Urinary bladder (tissue), 3 donors: ENCODE measurements at regions not wholly inside any gene's neighbourhood (a gene's known extent, or its start where the extent isn't known, plus 50 kb on each side); places are given as distances from the start of the nearest gene placed in this dataset.

ENCODE experiments used
- DNase-seq: peaks from one replicate; pipeline ENCODE4 v3.0.0-alpha.2; 2015; ENCODE audit errors: extremely low spot score
- H3K27ac ChIP-seq: one replicate; pipeline ENCODE4 v1.5.1; 2013; ENCODE audit warnings: low read depth, mild to moderate bottlenecking, moderate library complexity
- H3K36me3 ChIP-seq: one replicate; pipeline ENCODE4 v1.6.1; 2013; ENCODE audit warnings: mild to moderate bottlenecking, moderate library complexity; ENCODE audit not compliant: insufficient read depth
- H3K4me1 ChIP-seq: one replicate; pipeline ENCODE4 v1.6.1; 2013; ENCODE audit warnings: mild to moderate bottlenecking, moderate library complexity; ENCODE audit not compliant: insufficient read depth
- H3K4me3 ChIP-seq: one replicate; pipeline ENCODE4 v1.5.1; 2013; ENCODE audit warnings: low read depth, low read length
- WGBS: extraction: QIAGEN DNeasy Blood & Tissue Kit; methylation state at CpG from one replicate; pipeline ENCODE4 v1.1.7; 2013; 5-methylcytosine and 5-hydroxymethylcytosine counted together
- donor health status: healthy with polysubstance abuse.
- donor health status: healthy.

DNA sequence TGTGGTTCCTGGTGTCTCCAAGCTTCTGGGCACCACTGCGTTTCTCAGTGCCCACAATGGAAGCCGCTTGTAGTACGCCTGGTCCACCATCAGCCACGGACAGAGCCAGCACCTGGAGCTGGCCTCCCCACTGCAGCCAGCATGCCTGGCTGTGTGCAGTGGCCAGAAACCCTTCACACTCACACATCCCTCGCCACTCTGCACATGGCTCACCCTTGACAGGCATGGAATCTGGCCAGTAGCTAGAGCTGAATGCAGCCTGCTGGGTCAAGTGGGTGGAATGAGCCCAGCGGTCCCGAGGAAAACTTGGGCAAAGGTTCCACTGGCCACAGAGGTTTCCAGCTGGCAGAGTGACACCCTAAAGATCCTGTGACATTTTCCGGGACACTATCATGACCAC is 146.0 kb upstream of the ADO start:
- H3K4me3 ChIP-seq, result no peak overlapping the region
- H3K27ac ChIP-seq, result no peak overlapping the region
- DNase-seq, result no peak
- WGBS, result 84% methylated on average over 8 of the region's 8 CpGs
- H3K4me1 ChIP-seq, result no peaks in the 10 kb centered on the region
- no peaks in the 10 kb centered on the region for H3K36me3 ChIP-seq

DNA sequence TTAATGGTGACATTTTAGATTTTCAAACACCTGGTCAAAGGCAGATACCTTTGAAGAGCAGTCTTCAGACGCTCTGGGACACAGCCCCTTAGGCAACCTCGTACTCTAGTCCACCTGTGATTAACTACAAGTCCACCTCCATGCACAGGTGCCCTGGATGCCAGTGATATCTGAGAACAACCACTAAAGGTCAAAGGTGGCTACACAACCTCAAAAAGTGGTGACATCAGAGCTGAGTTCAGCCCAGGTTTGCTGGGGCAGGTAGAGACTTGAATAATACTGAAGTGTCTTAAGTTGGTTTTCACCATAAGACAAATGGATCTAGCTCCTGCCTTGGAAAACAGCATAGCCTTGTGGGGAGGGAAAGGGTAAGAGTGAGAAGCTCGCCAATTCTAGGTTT is 143.4 kb upstream of the ADO start:
- Histone ChIP-seq H3K4me1 (no peaks in the 10 kb centered on the region), H3K27ac (no peak overlapping the region), H3K36me3 (no peaks in the 10 kb centered on the region), H3K4me3 (no peak overlapping the region)
- DNase-seq, result no peak
- 84% methylated on average over 3 of the region's 3 CpGs for WGBS

DNA sequence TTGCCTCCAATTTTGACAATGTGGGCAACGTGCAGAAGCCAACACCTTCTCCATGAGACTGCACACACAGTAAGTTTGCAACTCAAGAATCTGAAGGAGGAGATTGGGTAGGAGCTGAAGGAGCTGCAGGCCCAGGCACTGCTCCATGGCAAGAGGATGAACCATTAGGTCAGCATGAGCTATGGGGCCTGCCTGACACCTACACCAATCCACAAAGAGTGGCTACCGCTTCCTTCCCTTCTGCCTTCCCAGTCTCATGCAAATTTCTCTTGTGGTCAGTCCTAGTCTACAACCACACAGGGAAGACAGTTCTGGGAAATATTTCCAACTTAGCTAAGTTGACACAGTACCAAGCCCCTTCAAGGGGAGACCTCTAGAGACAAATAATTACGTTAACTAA is 142.0 kb upstream of the ADO start:
- no peaks in the 10 kb centered on the region for H3K4me1 ChIP-seq
- no peak overlapping the region for H3K4me3 ChIP-seq
- no peaks in the 10 kb centered on the region for H3K36me3 ChIP-seq
- no peak overlapping the region for H3K27ac ChIP-seq
- DNase-seq, result no peak
- WGBS, result 89% methylated on average over 3 of the region's 3 CpGs

DNA sequence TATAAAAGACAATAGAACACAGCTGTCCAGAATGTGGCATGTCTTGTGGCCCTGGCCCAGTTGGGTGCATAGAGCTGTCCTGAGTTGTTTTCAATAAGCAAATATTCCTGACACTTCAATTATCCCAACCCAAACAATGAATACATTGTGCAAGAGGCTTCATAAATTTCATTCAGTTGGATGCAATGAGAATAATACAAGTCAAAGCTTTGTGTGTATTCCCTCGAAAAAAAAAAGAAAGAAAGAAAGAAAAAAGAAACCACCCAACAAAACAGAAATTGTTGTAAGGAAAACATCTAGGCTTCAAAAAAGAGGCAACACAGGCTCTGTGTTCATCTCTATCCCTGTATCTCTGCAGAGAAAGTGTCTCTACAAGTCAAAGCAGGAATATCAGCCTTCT is 138.7 kb upstream of the ADO start:
- Histone ChIP-seq H3K4me3 (no peak overlapping the region), H3K27ac (no peak overlapping the region), H3K4me1 (no peaks in the 10 kb centered on the region), H3K36me3 (no peaks in the 10 kb centered on the region)
- no peak for DNase-seq
- WGBS, result 67% methylated on average over 1 of the region's 1 CpG

DNA sequence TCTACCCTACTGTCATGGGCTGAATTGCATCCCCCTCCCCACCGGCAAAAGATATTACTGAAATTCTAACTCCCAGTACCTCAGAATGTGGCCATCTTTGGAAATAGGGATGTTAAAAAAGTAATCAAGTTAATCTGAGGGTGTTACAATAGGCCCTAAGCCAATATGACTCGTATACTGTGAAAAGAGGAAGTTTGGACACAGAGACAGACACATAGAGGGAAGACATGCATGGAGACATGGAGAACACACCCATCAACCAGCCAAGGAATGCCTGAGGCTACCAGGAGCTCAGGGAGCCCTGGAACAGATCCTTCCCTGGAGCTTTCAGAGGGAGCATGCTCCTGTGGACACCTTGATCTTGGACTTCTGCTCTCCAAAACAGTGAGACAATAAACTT is 138.2 kb upstream of the ADO start:
- H3K27ac ChIP-seq, result no peak overlapping the region
- H3K4me3 ChIP-seq, result no peak overlapping the region
- H3K36me3 ChIP-seq, result no peaks in the 10 kb centered on the region
- no peak for DNase-seq
- no peaks in the 10 kb centered on the region for H3K4me1 ChIP-seq
- 69% methylated on average over 2 of the region's 2 CpGs for WGBS

DNA sequence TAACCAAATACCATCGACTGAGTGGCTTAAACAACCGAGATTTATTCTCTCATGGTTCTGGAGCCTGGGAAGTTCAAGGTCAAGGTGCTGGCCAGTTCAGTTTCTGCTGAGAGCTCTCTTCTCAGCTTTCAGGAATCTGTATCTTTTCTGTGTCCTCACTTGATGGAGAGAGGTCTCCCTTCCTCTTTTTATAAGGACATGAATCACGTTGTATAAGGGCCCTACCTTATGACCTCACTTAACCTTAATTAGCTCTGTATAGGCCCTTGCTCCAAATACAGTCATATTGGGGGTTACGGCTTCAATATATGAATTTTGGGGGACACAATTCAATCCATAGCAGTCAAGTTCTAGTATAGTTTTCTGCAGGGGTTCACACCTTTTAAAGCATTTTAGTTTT is 135.2 kb upstream of the ADO start:
- Histone ChIP-seq H3K36me3 (no peaks in the 10 kb centered on the region), H3K4me1 (no peaks in the 10 kb centered on the region), H3K4me3 (no peak overlapping the region), H3K27ac (no peak overlapping the region)
- no peak for DNase-seq
- 68% methylated on average over 4 of the region's 4 CpGs for WGBS

DNA sequence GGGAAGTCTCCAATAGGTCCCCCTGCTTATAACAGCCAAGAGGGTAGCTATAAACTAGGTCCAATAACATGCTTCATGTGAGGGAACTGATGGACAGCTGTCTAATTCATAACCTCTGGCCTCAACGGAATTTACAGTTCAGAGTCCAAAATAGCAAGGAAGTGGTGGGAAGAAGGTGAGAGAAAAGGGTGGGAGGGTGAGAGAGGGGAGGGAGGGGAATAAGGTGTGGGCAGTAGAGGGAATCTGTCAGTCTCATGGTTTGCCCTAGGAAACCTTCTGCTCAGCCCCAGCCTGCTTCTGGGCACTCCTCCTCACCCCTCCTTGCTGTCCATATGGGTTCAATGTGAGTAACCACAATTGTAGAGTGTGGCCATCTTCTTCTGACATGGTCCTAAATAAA is 133.4 kb upstream of the ADO start:
- no peak for DNase-seq
- no peak overlapping the region for H3K27ac ChIP-seq
- no peaks in the 10 kb centered on the region for H3K36me3 ChIP-seq
- H3K4me3 ChIP-seq, result no peak overlapping the region
- WGBS, result 68% methylated on average over 1 of the region's 1 CpG
- no peaks in the 10 kb centered on the region for H3K4me1 ChIP-seq

DNA sequence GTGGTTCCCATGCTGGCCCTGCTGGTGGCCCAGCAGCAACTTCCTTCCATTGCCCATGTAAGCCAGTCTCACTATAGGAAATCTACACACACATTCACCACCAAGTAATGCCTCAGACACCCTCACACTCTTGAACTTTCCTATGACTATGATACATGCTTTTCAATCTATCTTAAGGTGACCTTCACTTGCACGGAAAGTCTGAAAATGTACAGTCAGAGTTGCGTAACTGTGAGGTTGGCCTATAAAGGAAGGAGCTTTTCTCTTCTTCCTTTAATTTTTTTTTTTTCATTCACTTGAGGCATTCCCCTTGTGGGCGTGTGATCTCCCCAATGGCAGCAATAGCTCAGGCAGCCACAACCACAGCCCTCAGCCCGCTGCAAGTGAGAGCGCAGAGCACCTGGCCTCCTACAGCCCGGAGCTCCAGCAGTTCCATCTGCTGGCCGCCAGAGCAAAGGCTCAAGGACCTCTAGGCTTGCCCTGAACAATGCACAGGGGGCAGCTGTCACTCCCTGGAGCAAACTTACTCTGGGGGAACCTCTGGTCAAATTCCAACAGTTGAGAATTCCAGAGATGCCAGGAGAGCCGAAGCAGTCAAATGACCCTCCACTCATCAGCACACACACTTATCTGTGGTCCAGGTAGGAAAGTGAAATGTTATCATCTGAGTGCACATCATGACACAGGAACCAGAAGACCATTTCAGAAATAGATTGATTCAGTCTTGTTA is 123.1 kb upstream of the ADO start:
- Histone ChIP-seq H3K36me3 (no peaks in the 10 kb centered on the region), H3K4me1 (no peaks in the 10 kb centered on the region), H3K4me3 (no peak overlapping the region), H3K27ac (no peak overlapping the region)
- DNase-seq, result no peak
- 65% methylated on average over 8 of the region's 8 CpGs for WGBS

DNA sequence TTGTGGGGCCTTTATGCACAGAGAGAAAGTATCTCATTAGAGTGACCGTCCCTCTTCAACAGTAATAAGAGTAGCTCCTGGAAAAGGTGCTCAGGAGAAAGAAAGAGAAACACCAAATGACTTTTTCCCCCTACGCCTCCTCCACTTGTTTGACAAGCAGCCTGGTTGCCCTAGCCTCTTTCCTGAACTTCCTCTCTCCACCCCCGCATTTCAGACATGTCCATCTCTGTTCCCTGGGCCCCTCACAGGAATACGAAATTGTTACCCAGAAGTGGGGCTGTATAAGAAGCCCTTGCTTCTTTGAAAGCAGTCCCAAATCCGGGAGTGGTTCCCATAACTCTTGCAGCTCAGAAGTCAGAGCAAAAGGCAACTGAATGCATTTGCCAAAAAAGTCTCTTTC is 119.6 kb upstream of the ADO start:
- Histone ChIP-seq H3K4me1 (no peaks in the 10 kb centered on the region), H3K27ac (no peak overlapping the region), H3K4me3 (no peak overlapping the region), H3K36me3 (no peaks in the 10 kb centered on the region)
- DNase-seq, result no peak
- WGBS, result 66% methylated on average over 5 of the region's 5 CpGs

DNA sequence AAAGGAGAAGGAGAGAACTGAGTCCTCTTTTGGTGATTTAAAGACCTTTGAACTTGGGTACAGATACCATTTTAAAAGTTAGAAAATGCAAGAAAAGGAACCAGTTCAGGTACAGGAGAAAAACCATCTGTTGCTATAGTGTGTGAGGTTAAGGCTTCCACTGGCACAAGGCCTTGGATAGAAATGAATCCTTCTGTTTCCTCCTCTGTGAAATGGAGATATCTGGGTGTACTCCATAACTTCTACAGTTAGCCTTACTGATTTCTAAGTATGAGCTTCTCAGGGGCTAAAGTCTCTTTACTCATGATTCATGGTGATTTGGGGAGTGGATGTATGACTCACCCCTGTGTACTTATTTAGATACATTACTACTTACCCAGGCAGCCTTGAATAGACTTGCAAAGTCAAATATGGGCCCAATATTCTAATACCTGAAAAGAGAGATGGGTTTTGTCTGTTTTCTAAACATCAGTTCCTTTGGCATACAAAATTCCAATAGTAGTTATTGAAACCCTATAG is 117.2 kb upstream of the ADO start:
- Histone ChIP-seq H3K4me1 (no peaks in the 10 kb centered on the region), H3K4me3 (no peak overlapping the region), H3K27ac (no peak overlapping the region), H3K36me3 (no peaks in the 10 kb centered on the region)
- no peak for DNase-seq

DNA sequence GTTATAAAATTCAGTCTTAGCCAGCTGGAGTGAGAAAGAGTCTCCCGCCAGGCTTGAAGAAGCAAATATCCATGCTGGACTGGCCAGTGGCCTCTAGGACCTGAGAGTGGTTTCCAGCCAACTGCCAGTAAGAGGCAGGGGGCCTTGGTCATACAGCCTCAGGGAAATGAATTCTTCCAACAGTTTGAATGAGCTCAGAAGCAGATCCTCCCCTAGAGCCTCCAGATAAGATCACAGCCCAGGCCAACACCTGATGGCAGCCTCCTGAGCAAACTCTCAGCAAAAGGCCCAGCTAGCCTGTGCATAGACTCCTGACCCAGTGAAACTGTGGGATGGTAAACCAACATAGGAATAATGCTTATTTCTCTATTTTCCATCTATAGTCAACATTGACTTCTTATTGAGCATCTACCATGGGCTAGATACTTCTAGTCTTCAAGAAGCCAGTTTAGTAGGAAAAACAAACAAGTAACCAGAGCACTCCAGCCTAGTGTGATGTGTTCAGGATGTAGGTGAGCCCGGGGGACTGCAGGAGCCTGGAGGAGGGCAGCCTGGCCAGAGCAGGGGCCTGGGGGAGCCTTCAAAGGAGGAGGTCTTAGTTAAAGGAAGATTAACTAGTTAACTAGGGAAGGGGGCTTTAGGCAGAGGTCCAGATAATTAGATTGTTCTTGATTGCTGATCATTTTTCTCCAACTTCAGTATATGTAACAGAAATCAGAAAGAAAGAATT is 115.4 kb upstream of the ADO start:
- 78% methylated on average over 2 of the region's 2 CpGs for WGBS
- no peak for DNase-seq
- Histone ChIP-seq H3K27ac (no peak overlapping the region), H3K36me3 (no peaks in the 10 kb centered on the region), H3K4me3 (no peak overlapping the region), H3K4me1 (no peaks in the 10 kb centered on the region)

DNA sequence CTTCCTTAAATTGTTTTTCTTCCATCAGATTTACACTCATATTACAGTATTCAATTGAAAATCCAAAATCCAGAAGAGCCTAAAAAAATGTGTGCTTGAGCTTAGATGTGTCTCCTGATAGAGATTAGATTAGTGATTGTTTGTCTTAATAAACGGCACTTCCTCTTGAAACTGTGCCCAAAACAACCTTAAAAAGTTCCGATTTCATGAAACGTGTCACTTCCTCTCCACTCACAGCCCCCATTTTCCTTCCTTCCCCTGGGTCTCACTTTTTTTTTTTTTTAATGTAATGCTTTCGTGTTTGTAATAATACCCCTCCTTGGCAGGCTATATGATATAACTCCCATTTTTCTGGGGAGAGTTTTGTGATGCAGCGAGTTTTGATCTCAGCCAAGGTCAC is 114.8 kb upstream of the ADO start:
- no peaks in the 10 kb centered on the region for H3K4me1 ChIP-seq
- H3K36me3 ChIP-seq, result no peaks in the 10 kb centered on the region
- no peak overlapping the region for H3K27ac ChIP-seq
- 41% methylated on average over 5 of the region's 5 CpGs for WGBS
- no peak overlapping the region for H3K4me3 ChIP-seq
- DNase-seq, result no peak

DNA sequence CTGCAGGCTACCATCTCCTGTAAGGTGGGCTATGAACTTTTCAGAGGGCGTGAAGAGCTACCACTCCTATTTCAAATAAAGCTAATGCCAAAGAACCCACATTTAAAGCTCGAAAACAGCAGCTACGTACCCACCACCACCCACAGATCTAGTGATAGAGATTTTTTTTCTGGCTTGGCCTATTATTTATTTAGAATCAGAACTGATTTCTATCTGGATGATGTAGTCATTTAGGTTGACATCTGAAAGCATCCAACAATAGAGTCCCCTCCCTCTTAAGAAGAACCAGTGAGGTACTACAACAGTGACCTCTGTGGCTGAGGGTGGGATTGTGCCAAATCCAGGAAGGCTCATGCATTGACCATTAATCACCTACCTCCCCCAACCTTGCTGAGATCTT is 113.8 kb upstream of the ADO start:
- no peak overlapping the region for H3K27ac ChIP-seq
- no peak for DNase-seq
- no peaks in the 10 kb centered on the region for H3K36me3 ChIP-seq
- no peak overlapping the region for H3K4me3 ChIP-seq
- H3K4me1 ChIP-seq, result no peaks in the 10 kb centered on the region
- WGBS, result 89% methylated on average over 3 of the region's 3 CpGs

DNA sequence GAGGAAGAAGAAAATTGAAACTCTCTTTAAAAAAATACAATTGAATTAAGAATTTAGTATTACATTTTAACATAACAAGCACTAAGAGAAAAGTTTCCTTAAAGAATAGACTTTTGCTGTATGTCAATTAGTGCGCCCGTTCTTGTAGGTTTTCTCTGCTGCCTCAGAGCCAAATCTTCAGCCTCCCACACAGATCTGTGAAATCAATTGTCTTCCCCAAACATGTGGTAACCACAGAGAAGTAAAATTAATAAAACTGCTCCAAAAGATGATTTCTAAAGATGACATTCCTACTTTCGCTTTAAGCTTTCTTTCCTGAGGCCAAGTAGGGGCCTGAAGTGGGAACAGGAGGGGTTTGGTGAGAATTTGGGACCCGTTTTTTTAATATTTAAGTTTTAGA is 113.2 kb upstream of the ADO start:
- DNase-seq, result no peak
- Histone ChIP-seq H3K36me3 (no peaks in the 10 kb centered on the region), H3K27ac (no peak overlapping the region), H3K4me3 (no peak overlapping the region), H3K4me1 (no peaks in the 10 kb centered on the region)
- 60% methylated on average over 4 of the region's 4 CpGs for WGBS
